GM18870 (cell line): ENCODE measurements at regions not wholly inside any gene's neighbourhood (a gene's known extent, or its start where the extent isn't known, plus 50 kb on each side); places are given as distances from the start of the nearest gene placed in this dataset.

Source experiments
- ATAC-seq: cut with Tn5 transposase; IDR thresholded peaks from one replicate; pipeline ENCODE4 v1.9.1; 2021; ENCODE audit warnings: moderate library complexity; ENCODE audit not compliant: unreplicated experiment

DNA sequence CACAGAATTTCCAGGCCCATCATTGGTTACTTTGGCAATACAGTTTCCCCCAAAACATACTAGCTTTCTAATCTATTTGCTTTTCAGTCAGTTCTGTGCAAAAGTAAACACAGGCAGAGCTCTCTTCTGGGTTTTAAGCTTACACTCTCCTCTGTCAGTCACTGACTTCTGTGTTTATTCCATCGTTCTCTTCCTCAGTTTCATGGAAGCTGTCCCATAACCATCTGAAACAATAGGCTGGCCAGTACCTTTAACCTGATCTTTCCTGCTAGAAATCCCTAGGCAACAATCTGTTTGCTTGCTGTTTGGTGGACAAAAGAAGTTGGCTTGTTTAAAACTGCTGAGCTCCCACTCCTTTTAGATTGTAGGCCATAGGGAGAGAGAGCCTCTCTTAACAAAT is 431.5 kb downstream of the HACE1 start:
- ATAC-seq, result no peak

DNA sequence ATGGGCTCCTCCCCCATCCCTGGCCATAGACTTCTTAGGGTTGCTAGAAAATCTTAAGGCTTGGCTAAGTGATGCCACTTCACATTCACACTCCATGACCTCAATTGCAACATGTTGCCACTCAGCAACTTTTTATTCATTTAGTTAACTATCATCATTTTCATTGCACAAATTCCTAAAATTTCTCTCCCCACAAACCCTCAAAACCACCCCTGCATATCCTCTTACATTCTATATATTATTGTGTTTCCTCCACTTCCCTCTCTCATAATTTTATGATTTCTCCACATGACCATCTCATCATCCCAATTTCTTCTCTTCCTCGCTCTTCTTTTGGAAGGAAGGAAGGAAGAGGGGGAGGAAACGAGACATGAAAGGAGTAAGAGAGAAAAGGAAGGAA is 436.0 kb downstream of the HACE1 start:
- no peak for ATAC-seq

- ATAC-seq, result no peak
Measured at GRCh38 chr6:104421650-104422049, 438.1 kb downstream of the HACE1 start.

DNA sequence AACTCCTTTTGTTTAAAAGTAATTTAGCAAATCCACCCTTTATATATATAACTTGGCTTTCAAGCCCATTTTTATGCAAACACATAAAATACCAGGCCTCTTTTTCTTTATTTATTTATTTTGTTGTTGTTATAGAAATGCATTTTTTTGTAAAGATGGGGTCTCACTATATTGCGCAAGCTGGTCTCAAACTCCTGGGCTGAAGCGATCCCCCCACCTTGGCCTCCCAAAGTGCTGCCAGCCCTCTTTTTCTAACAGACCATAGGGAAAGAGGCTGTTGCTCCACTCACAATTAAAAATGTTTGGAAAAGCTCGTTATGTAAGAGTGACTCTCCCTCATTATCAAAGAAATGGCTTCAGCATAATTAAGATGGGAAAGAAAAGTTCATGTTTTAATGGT is 440.9 kb downstream of the HACE1 start:
- no peak for ATAC-seq

DNA sequence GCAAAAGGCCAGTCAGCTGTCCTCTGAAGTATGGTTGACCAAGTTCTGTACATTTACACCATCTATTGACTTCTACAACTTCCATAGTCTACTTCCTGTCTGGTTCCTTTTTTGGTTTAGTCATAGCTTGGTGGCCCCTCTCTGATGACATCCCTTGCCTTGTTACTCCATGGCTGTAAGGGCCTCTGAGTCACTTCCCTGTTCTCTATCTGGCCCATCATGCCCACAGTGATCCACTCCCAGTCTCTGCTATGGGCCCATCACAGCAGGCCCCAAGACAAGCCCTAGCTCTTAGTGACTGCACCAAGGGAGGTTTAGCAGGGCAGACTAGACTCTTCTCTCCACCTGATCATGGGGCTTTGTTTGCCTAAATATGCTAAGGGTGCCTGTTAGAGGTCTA is 441.6 kb downstream of the HACE1 start:
- ATAC-seq, result no peak

DNA sequence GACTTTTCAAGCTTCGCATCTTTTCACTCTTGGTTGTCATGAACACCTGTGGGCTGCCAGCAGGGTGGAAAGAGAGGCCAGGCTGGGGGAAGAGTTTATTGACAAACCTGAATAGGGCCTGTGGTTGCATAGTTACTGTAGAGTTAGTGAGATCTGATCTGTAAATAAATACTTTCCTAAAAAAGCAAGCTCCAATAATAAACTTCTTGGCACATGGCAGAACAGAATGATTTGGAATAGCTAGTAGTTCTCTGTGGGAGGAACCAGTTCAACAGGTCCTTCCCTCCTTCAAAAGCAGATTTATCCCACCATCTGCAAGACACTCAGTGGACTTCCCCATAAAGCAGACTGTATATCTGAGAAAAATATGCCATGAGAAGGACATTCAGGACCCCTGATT is 445.0 kb downstream of the HACE1 start:
- no peak for ATAC-seq

- no peak for ATAC-seq
Measured at GRCh38 chr6:104413767-104414166, 446.0 kb downstream of the HACE1 start.

- no peak for ATAC-seq
Measured at GRCh38 chr6:104411302-104411701, 448.4 kb downstream of the HACE1 start.

- no peak for ATAC-seq
Measured at GRCh38 chr6:104409913-104410312, 449.8 kb downstream of the HACE1 start.

DNA sequence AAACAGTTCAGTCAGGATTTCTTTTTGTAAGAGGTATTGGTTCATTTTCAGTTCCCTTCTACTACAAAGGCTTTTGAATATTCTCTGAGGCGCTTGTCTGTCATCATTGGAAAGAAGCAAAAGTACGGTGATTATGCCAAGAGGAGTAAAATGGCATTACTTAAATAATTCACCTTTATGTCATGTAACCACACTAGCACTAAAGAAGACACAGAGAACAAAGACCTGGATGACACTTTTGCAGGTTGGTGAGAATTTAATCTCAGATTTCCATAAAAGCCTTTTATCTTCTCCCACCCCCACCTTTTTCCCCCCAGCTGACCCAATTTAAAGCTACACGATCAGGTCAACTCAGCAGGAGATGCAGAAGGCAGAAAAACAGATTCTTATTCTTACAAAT is 451.8 kb downstream of the HACE1 start:
- ATAC-seq, result no peak

DNA sequence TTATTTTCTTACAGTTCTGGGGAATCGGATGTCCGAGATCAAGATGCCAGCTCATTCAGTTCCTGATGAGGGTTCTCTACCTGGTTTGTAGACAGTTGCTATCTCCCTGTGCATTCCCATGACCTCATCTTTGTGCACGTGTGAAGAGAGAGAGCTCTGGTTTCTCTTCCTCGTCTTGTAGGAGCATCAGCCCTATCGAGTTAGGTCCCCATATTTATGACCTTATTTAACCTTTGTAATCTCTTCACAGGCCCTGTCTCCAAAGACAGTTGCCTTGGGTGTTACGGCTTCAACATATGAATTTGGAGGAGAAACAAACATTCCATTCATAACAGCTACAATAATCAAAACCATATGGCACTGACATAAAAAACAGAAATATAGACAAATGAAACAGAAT is 455.3 kb downstream of the HACE1 start:
- no peak for ATAC-seq

- no peak for ATAC-seq
Measured at GRCh38 chr6:104402572-104402971, 457.1 kb downstream of the HACE1 start.

DNA sequence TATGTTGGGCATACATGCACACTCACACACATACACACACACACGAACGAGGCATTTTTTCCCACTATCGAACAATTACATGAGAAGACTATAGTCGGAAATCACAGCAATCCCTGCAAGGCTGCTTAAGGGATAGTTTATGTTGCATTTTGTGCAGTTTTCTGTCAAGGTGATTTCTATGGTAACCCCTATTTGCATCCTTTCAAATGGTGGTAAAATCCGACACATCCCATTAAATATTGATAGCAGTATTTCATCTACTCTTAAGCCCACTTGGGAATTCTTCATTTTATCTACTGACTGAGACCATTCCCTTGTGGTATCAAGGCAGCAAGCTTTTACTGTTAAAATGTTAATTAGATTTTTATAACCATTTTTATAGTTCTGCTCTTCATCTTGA is 457.8 kb downstream of the HACE1 start:
- ATAC-seq, result no peak

DNA sequence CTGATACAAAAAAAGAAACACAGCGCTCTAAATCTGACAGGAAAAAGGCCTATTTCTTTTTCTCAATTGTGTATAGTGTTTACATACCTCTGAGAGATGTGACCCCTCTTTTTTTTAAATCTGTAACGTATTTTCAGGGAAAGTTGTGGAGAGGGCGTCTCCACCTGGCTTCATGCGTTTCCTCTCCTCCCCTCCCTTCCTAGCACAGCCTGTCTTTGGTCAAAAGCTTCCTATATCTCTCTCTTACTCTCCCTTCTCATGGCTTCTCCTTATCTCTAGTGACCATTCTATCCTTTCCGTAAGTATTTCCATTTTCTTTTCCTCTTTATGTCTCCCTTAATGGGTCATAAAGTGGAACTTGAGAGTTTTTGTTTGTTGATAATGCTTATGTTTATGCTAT is 458.9 kb downstream of the HACE1 start:
- ATAC-seq, result no peak

DNA sequence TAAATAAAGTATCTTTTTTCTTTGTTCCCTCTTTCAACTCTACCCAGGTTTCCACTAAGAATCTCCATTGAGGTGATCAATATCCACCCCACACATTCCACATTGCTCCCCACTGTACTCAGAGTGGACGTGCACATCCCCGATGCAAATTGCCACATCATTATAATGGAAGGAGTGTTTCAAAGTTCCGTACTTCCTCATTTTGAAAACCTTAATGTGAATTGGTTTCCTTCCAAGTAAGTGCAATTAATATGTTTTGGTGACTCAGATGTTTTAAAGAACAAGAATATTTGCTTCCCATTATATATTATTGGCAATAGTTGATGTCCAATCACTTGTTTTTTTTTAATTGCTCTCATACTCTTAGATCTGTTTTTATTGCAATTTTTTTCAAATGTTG is 463.6 kb downstream of the HACE1 start:
- ATAC-seq, result no peak

DNA sequence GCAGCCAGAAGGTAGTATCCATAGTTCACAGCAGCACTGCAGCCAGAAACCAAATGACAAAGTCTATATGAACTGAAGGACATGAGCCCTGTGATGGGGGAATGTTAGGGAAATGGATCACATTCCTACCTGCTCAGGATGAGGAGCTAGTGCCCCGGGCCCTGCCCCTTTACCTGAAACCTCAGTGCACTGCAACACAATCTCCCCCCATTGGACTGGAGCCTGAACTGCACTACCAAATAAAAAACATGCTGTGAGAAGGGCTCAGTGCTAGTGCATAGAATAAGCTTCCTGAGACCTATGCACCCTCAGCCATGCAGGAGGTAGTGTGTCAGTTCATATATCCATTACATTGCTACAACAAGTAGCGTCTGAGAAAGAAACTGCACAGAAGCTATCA is 477.8 kb downstream of the HACE1 start:
- ATAC-seq, result no peak

GRCh38 chr6:104365451-104366234 is 494.1 kb downstream of the HACE1 start:
- ATAC-seq, result no peak

- no peak for ATAC-seq
Measured at GRCh38 chr6:104357928-104358327, 501.8 kb downstream of the HACE1 start.

DNA sequence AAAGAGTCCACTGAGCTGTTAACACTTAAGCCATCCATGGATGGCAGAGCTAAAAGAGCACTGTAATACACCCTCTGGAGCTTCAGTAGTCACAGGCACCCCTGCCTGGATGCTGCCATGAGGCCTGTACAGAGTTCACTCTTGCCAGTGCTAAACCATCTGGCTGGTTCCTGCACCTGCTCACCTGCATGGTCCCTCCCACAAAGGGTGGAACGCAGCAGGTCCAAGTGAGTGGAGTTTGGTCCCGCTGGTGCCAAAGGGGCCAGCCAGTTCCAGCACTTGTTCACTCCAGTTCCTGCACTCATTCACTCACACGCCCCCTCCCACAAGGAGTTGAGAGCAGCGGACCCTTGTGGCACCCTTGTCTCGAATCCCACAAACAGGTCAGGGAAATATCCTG is 503.5 kb downstream of the HACE1 start:
- ATAC-seq, result no peak

GRCh38 chr6:104349191-104349590 is 510.5 kb downstream of the HACE1 start:
- no peak for ATAC-seq

- ATAC-seq, result no peak
Measured at GRCh38 chr6:104344223-104344622, 515.5 kb downstream of the HACE1 start.

DNA sequence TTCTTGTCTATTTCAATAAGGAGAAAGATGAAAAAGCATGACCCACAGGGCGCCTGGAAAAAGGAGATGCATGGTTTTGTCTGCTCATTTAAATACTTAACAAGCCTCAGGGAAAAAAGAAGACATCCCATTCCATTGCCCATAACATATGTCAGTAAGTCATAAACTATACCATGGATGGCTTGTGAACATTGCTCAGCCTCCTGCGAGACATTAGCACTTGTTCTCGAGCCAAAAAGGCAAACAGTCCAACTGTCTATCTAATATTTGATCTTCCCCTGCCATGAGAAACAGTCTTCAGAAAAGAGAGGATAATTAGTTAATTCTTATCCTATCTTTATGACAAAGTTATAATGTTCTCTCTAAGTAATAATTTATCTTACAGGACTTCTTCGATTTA is 527.4 kb downstream of the HACE1 start:
- no peak for ATAC-seq
